ENCODE measurements at regions not wholly inside any gene's neighbourhood (a gene's known extent, or its start where the extent isn't known, plus 50 kb on each side); places are given as distances from the start of the nearest gene placed in this dataset.

- no peaks in the 10 kb centered on the region for H3K9me3 Mint-ChIP-seq (ENCODE audit: low read depth)
Observed at GRCh38 chr1:112257043-112257835, 138.8 kb upstream of the CTTNBP2NL start.

GRCh38 chr1:112260699-112261098, 135.3 kb upstream of the CTTNBP2NL start:
- H3K9me3 Mint-ChIP-seq (ENCODE audit: low read depth), result no peaks in the 10 kb centered on the region
- no peak for DNase-seq (ENCODE audit: low spot score, unreplicated experiment)
- H3K27ac Mint-ChIP-seq, result no peak overlapping the region
- no peak overlapping the region for H3K4me3 Mint-ChIP-seq (ENCODE audit: low read depth)
- no peaks in the 10 kb centered on the region for H3K36me3 Mint-ChIP-seq (ENCODE audit: insufficient read depth)
- H3K4me1 Mint-ChIP-seq (ENCODE audit: low read depth), result no peaks in the 10 kb centered on the region
- no peak for TF ChIP-seq CTCF (IDR thresholded peaks at IDR 0.05; ENCODE audit: unreplicated experiment)
- peaks cover 30% of the 10 kb centered on the region for H3K27me3 Mint-ChIP-seq

More at GRCh38 chr1:112257043-112257835, 138.8 kb upstream of the CTTNBP2NL start:
- Mint-ChIP-seq H3K36me3 (ENCODE audit: insufficient read depth) (no peaks in the 10 kb centered on the region), H3K4me3 (ENCODE audit: low read depth) (no peak overlapping the region), H3K4me1 (ENCODE audit: low read depth) (no peaks in the 10 kb centered on the region), H3K27ac (no peak overlapping the region), H3K27me3 (peaks cover 45% of the 10 kb centered on the region)
- TF ChIP-seq CTCF (IDR thresholded peaks at IDR 0.05; ENCODE audit: unreplicated experiment), result no peak
- DNase-seq (ENCODE audit: low spot score, unreplicated experiment), result no peak

DNA sequence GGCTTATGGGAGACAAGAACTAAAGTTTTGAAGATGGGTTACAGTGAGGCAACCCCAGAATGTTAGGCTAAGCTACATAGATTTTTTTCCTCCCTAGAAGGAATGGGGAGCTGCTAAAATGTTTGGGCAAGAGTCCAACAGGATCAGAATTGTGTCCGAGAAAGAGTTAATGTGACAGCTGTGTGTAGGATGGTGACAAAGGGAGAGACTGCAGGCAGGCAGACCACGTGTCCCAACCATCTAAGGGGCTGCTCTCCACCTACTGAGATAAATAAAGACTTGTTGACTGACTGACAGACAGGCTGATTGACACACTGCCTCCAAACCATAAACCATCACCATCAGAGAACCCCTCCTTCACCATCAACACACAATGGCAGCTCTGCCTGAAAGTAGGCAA, 133.7 kb upstream of the CTTNBP2NL start:
- Mint-ChIP-seq H3K9me3 (ENCODE audit: low read depth) (no peaks in the 10 kb centered on the region), H3K4me3 (ENCODE audit: low read depth) (no peak overlapping the region), H3K36me3 (ENCODE audit: insufficient read depth) (no peaks in the 10 kb centered on the region), H3K27me3 (peaks cover 21% of the 10 kb centered on the region), H3K27ac (no peak overlapping the region), H3K4me1 (ENCODE audit: low read depth) (no peaks in the 10 kb centered on the region)
- no peak for TF ChIP-seq CTCF (IDR thresholded peaks at IDR 0.05; ENCODE audit: unreplicated experiment)
- DNase-seq (ENCODE audit: low spot score, unreplicated experiment), result no peak

DNA sequence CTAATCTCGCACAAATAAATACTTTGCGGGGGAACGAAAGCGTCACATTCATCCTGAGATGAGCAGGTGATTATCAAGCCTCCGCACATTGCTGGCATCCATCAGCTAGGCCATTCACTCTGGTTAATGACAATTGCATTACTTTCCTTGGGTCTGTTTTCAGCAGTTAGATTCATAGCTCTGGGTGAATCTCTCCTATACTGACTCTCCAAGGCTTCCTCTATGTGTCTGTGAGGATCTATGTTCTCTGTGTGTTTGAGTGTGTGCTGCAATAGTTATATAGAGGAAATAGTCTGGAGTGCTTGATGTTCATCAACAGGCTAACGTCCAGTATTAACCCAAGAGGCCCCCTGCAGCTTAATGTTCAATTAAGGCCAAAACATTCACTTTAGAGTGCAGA, 133.0 kb upstream of the CTTNBP2NL start:
- H3K27ac Mint-ChIP-seq, result no peak overlapping the region
- H3K4me1 Mint-ChIP-seq (ENCODE audit: low read depth), result no peaks in the 10 kb centered on the region
- H3K27me3 Mint-ChIP-seq, result peaks cover 17% of the 10 kb centered on the region
- no peaks in the 10 kb centered on the region for H3K9me3 Mint-ChIP-seq (ENCODE audit: low read depth)
- no peak overlapping the region for H3K4me3 Mint-ChIP-seq (ENCODE audit: low read depth)
- no peak for DNase-seq (ENCODE audit: low spot score, unreplicated experiment)
- H3K36me3 Mint-ChIP-seq (ENCODE audit: insufficient read depth), result no peaks in the 10 kb centered on the region
- no peak for TF ChIP-seq CTCF (IDR thresholded peaks at IDR 0.05; ENCODE audit: unreplicated experiment)

DNA sequence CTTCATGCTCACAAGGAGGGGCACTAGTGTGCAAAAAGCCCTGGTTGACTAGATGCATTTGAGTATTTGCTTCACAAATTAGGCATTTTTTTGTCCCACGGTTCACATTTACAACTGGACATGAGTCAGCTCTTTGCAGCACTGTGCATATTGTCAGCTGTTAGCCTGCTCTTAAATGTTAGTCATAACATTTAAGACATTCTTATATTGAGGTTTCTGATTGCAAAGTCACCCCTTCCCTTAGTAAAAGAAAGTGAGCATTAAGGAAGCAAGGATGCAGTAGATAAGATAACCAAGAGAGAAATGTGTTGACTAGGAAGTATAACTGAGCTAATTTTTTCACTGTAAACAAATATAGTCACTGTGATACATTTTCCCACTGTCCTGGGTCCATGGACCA, 132.6 kb upstream of the CTTNBP2NL start:
- H3K27me3 Mint-ChIP-seq, result peaks cover 12% of the 10 kb centered on the region
- TF ChIP-seq CTCF (IDR thresholded peaks at IDR 0.05; ENCODE audit: unreplicated experiment), result no peak
- H3K36me3 Mint-ChIP-seq (ENCODE audit: insufficient read depth), result no peaks in the 10 kb centered on the region
- H3K4me3 Mint-ChIP-seq (ENCODE audit: low read depth), result no peak overlapping the region
- no peaks in the 10 kb centered on the region for H3K9me3 Mint-ChIP-seq (ENCODE audit: low read depth)
- DNase-seq (ENCODE audit: low spot score, unreplicated experiment), result no peak
- no peak overlapping the region for H3K27ac Mint-ChIP-seq
- no peaks in the 10 kb centered on the region for H3K4me1 Mint-ChIP-seq (ENCODE audit: low read depth)
